Left lung (tissue), 4 donors: ENCODE measurements at regions not wholly inside any gene's neighbourhood (a gene's known extent, or its start where the extent isn't known, plus 50 kb on each side); places are given as distances from the start of the nearest gene placed in this dataset.
"Not testable (repeated sequence)": the region's sequence is repeated elsewhere in the genome, so short reads cannot be mapped to it uniquely, and the experiment has no call there.

Experiments
- ATAC-seq: fragments of 200-7000 bp; cut with Tn5 transposase; one replicate; pipeline ENCODE4 v1.9.1; 2020; ENCODE audit warnings: moderate library complexity
- DNase-seq, 4 donors: peaks; one replicate each; pipeline ENCODE4 v3.0.0-alpha.2; 2013 to 2020
- H3K27ac ChIP-seq, 2 donors: fragments of 200-600 bp; sonication (generic) in 1 of 2; one replicate each; pipeline versions ENCODE4 v1.5.0 to v1.8.0; 2020 to 2021
- H3K27me3 ChIP-seq, 2 donors: fragments of 200-600 bp; sonication (generic) in 1 of 2; one replicate each; pipeline versions ENCODE4 v1.5.0 to v1.8.0; 2020 to 2021
- H3K36me3 ChIP-seq, 2 donors: fragments of 200-600 bp; sonication (generic) in 1 of 2; one replicate each; pipeline versions ENCODE4 v1.5.0 to v1.8.0; 2020 to 2021
- H3K4me1 ChIP-seq, 2 donors: fragments of 200-600 bp; one replicate each; pipeline ENCODE4 v1.8.0; 2021
- H3K4me3 ChIP-seq, 2 donors: fragments of 200-600 bp; sonication (generic) in 1 of 2; one replicate each; pipeline versions ENCODE4 v1.5.0 to v1.8.0; 2020 to 2021; ENCODE audit warnings: mild to moderate bottlenecking in 1 of 2
- H3K9me3 ChIP-seq, 2 donors: fragments of 200-600 bp; sonication (generic) in 1 of 2; one replicate each; pipeline versions ENCODE4 v1.5.0 to v1.8.0; 2020 to 2021
- intact Hi-C, 2 donors: fragments of 100-400 bp; cut with DNase I; formaldehyde crosslinking; loops; one replicate each; pipeline versions ENCODE4 v1.11.2 to v1.14.2; 2022
- TF ChIP-seq, protein P1 (sequence below), 2 donors: fragments of 200-600 bp; sonication (generic) in 1 of 2; IDR thresholded peaks; one replicate each; pipeline versions ENCODE4 v1.5.0 to v1.8.0; 2021; ENCODE audit warnings: antibody characterized with exemption in 2 of 2
- donor health status: DM: no; HTN: yes; CAD: no.
- donor health status: DM: no; HTN: no; CAD: no.

GRCh38 chr20:24850176-24850575, 98.9 kb upstream of the CST7 start:
- H3K9me3 ChIP-seq, result peaks cover 0 to 19% of the 10 kb centered on the region in 2 donors
- H3K36me3 ChIP-seq, result no peaks in the 10 kb centered on the region
- TF ChIP-seq, protein P1, sequence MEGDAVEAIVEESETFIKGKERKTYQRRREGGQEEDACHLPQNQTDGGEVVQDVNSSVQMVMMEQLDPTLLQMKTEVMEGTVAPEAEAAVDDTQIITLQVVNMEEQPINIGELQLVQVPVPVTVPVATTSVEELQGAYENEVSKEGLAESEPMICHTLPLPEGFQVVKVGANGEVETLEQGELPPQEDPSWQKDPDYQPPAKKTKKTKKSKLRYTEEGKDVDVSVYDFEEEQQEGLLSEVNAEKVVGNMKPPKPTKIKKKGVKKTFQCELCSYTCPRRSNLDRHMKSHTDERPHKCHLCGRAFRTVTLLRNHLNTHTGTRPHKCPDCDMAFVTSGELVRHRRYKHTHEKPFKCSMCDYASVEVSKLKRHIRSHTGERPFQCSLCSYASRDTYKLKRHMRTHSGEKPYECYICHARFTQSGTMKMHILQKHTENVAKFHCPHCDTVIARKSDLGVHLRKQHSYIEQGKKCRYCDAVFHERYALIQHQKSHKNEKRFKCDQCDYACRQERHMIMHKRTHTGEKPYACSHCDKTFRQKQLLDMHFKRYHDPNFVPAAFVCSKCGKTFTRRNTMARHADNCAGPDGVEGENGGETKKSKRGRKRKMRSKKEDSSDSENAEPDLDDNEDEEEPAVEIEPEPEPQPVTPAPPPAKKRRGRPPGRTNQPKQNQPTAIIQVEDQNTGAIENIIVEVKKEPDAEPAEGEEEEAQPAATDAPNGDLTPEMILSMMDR (IDR thresholded peaks at IDR 0.05), result no peak
- no peak overlapping the region for H3K4me3 ChIP-seq
- H3K27ac ChIP-seq, result no peak overlapping the region
- DNase-seq (no peak), ATAC-seq (no peak)
- peaks cover 0 to 5% of the 10 kb centered on the region in 2 donors for H3K27me3 ChIP-seq
- H3K4me1 ChIP-seq, result no peaks in the 10 kb centered on the region
- intact Hi-C loops, result no loop called here

DNA sequence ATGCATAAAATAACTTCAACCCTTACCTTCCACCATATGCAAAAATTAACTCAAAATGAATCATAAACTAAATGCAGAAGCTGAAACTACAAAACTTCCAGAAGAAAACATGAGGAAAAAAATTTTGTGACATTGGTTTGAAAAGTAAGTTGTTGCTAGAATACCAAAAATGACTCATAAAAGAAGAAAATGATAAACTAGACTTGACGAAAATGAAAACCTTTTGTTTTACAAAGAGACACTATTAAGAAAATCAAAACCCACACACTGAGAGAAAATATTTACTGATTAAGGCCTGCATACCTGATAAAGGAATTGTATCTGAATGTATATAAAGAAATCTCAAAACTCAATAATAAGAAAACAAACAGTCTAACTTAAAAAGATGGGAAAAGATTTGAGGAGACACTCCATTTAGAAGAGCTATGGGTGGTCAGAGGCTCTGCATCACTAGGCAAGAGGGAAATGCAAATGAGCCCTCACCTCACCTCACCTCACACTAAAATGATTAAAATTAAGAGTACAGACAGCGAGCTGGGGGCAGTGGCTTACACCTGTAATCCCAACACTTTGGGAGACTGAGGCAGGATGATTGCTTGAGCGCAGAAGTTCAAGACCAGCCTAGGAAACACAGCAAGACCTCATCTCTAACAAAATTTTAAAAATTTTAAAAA, 97.6 kb upstream of the CST7 start:
- TF ChIP-seq, protein P1 (IDR thresholded peaks at IDR 0.05), result no peak
- ATAC-seq (no peak), DNase-seq (no peak)
- H3K27ac ChIP-seq, result no peak overlapping the region
- no peaks in the 10 kb centered on the region for H3K4me1 ChIP-seq
- H3K4me3 ChIP-seq, result no peak overlapping the region
- peaks cover 0 to 13% of the 10 kb centered on the region in 2 donors for H3K9me3 ChIP-seq
- H3K27me3 ChIP-seq, result peaks cover 0 to 5% of the 10 kb centered on the region in 2 donors
- H3K36me3 ChIP-seq, result no peaks in the 10 kb centered on the region
- intact Hi-C loops, result no loop called here

GRCh38 chr20:24853916-24854315, 95.2 kb upstream of the CST7 start:
- ATAC-seq (no peak), DNase-seq (no peak)
- Histone ChIP-seq H3K9me3 (peaks cover 0 to 16% of the 10 kb centered on the region in 2 donors), H3K4me1 (no peaks in the 10 kb centered on the region), H3K27ac (no peak overlapping the region), H3K4me3 (no peak overlapping the region), H3K27me3 (peaks cover 0 to 5% of the 10 kb centered on the region in 2 donors), H3K36me3 (no peaks in the 10 kb centered on the region)
- TF ChIP-seq, protein P1 (IDR thresholded peaks at IDR 0.05), result no peak
- intact Hi-C loops, result no loop called here

GRCh38 chr20:24855848-24856247, 93.2 kb upstream of the CST7 start:
- intact Hi-C loops, result no loop called here
- no peak overlapping the region for H3K27ac ChIP-seq
- ATAC-seq (no peak), DNase-seq (no peak)
- H3K4me1 ChIP-seq, result no peaks in the 10 kb centered on the region
- TF ChIP-seq, protein P1 (IDR thresholded peaks at IDR 0.05), result no peak
- no peaks in the 10 kb centered on the region for H3K27me3 ChIP-seq
- no peak overlapping the region for H3K4me3 ChIP-seq
- no peaks in the 10 kb centered on the region for H3K36me3 ChIP-seq
- peaks cover 0 to 16% of the 10 kb centered on the region in 2 donors for H3K9me3 ChIP-seq

DNA sequence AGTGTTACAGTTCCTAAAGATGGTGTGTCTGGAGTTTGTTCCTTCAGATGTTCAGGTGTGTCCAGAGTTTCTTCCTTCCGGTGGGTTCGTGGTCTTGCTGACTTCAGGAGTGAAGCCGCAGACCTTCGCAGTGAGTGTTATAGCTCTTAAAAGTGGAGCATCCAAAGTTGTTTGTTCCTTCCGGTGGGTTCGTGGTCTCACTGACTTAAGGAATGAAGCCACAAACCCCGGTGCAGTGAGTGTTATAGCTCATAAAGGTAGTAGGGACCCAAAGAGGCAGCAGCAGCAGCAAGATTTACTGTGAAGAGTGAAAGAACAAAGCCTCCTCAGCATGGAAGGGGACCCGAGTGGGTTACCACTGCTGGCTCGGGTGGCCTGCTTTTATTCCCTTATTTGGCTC, 90.6 kb upstream of the CST7 start:
- DNase-seq, ATAC-seq: not testable (repeated sequence)

DNA sequence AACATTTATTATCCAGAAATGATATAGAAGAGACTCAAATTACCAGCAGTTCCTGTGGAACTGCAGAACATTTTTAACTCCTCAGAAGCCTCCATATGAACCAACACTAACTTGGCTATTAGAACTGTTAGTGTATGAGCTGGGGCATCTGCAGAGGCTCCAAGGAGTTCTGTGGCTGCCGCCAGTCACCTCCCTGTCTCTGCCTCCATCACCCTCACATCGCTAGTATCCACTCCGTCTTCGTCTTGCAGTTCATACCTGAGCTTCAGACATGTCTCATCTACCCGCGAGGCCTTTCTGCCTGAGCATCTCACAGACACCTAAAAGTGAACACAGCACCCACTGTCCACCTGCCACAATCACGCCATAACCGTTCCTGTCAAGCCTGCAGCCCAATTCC, 89.5 kb upstream of the CST7 start:
- H3K36me3 ChIP-seq, result no peaks in the 10 kb centered on the region
- TF ChIP-seq, protein P1 (IDR thresholded peaks at IDR 0.05), result no peak

More for the DNA sequence above, 90.6 kb upstream of the CST7 start:
- peaks cover 0 to 16% of the 10 kb centered on the region in 2 donors for H3K9me3 ChIP-seq
- H3K4me1 ChIP-seq, H3K27me3 ChIP-seq, H3K36me3 ChIP-seq, intact Hi-C loops, H3K27ac ChIP-seq, H3K4me3 ChIP-seq: not testable (repeated sequence)

More for the DNA sequence above, 89.5 kb upstream of the CST7 start:
- ATAC-seq (no peak), DNase-seq (no peak)
- intact Hi-C loops, result no loop called here
- H3K4me3 ChIP-seq, result no peak overlapping the region
- H3K4me1 ChIP-seq, result no peaks in the 10 kb centered on the region
- no peaks in the 10 kb centered on the region for H3K27me3 ChIP-seq
- H3K9me3 ChIP-seq, result peaks cover 0 to 17% of the 10 kb centered on the region in 2 donors
- no peak overlapping the region for H3K27ac ChIP-seq
